Uterus (tissue), 3 donors: ENCODE measurements at regions not wholly inside any gene's neighbourhood (a gene's known extent, or its start where the extent isn't known, plus 50 kb on each side); places are given as distances from the start of the nearest gene placed in this dataset.

Experiments
- DNase-seq, 2 donors: peaks; one replicate each; pipeline ENCODE4 v3.0.0-alpha.2; 2019 to 2020
- H3K27ac ChIP-seq, 2 donors: fragments of 200-600 bp; sonication (generic); 1 replicate in 1 of 2; 2 replicates in 1 of 2; pipeline ENCODE4 v1.5.1; 2016 to 2018
- H3K27me3 ChIP-seq, 2 donors: fragments of 200-600 bp; sonication (generic); one replicate each; pipeline ENCODE4 v1.5.1; 2018 to 2019; ENCODE audit warnings: control low read depth in 1 of 2
- H3K36me3 ChIP-seq, 2 donors: fragments of 200-600 bp; sonication (generic); one replicate each; pipeline ENCODE4 v1.5.1; 2019; ENCODE audit warnings: control low read depth in 1 of 2
- H3K4me1 ChIP-seq, 2 donors: fragments of 200-600 bp; sonication (generic); one replicate each; pipeline ENCODE4 v1.5.1; 2018 to 2019; ENCODE audit warnings: control low read depth in 1 of 2
- H3K4me3 ChIP-seq, 2 donors: fragments of 200-600 bp; sonication (generic); 1 replicate in 1 of 2; 2 replicates in 1 of 2; pipeline ENCODE4 v1.5.1; 2018 to 2019; ENCODE audit warnings: mild to moderate bottlenecking in 1 of 2
- H3K9me3 ChIP-seq, 2 donors: fragments of 200-600 bp; sonication (generic); one replicate each; pipeline ENCODE4 v1.5.1; 2019; ENCODE audit warnings: control low read depth in 1 of 2
- CTCF ChIP-seq, 4 experiments: fragments of 200-600 bp in 2 of 4; fragments of 450-650 bp in 2 of 4; sonication (generic) in 2 of 4; IDR thresholded peaks; one replicate each; pipeline ENCODE4 v1.5.1; 2016 to 2019; ENCODE audit warnings: antibody characterized with exemption in 4 of 4, mild to moderate bottlenecking in 2 of 4, moderate library complexity in 1 of 4
- POLR2A ChIP-seq, 2 donors: fragments of 450-650 bp; IDR thresholded peaks; one replicate each; pipeline ENCODE4 v1.6.1; 2016; ENCODE audit warnings: antibody characterized with exemption in 2 of 2, mild to moderate bottlenecking in 1 of 2, moderate library complexity in 1 of 2
- intact Hi-C: fragments of 100-400 bp; cut with DNase I; formaldehyde crosslinking; loops from one replicate; pipeline ENCODE4 v1.15.1; 2023; ENCODE audit warnings: low total_unique reads
- donor health status: DM: yes; HTN: yes; CAD: no.

- no peak overlapping the region for H3K4me3 ChIP-seq
- H3K4me1 ChIP-seq, result no peaks in the 10 kb centered on the region
- TF ChIP-seq POLR2A (IDR thresholded peaks at IDR 0.05), result no peak
- no peak overlapping the region for H3K27ac ChIP-seq
- no peak for DNase-seq
- no peaks in the 10 kb centered on the region for H3K36me3 ChIP-seq
- no peaks in the 10 kb centered on the region for H3K9me3 ChIP-seq
- H3K27me3 ChIP-seq, result no peaks in the 10 kb centered on the region
- intact Hi-C loops, result no loop called here
These were observed 216.1 kb downstream of the TTC32 start for GRCh38 chr2:19685731-19686130.

- intact Hi-C loops, result no loop called here
These were observed 217.3 kb downstream of the TTC32 start for GRCh38 chr2:19684516-19684915.

GRCh38 chr2:19683556-19683955, 218.2 kb downstream of the TTC32 start:
- TF ChIP-seq CTCF (IDR thresholded peaks at IDR 0.05) (no peak), POLR2A (IDR thresholded peaks at IDR 0.05) (no peak)
- H3K9me3 ChIP-seq, result no peaks in the 10 kb centered on the region
- no peaks in the 10 kb centered on the region for H3K4me1 ChIP-seq
- DNase-seq, result no peak
- no peak overlapping the region for H3K4me3 ChIP-seq
- H3K27me3 ChIP-seq, result no peaks in the 10 kb centered on the region
- no peaks in the 10 kb centered on the region for H3K36me3 ChIP-seq
- H3K27ac ChIP-seq, result no peak overlapping the region
- intact Hi-C loops, result no loop called here

More at GRCh38 chr2:19684516-19684915, 217.3 kb downstream of the TTC32 start:
- DNase-seq, result no peak
- no peak overlapping the region for H3K27ac ChIP-seq
- no peaks in the 10 kb centered on the region for H3K4me1 ChIP-seq
- H3K27me3 ChIP-seq, result no peaks in the 10 kb centered on the region
- H3K36me3 ChIP-seq, result no peaks in the 10 kb centered on the region
- no peaks in the 10 kb centered on the region for H3K9me3 ChIP-seq
- TF ChIP-seq POLR2A (IDR thresholded peaks at IDR 0.05) (no peak), CTCF (IDR thresholded peaks at IDR 0.05) (no peak)
- H3K4me3 ChIP-seq, result no peak overlapping the region

GRCh38 chr2:19682493-19682892, 219.3 kb downstream of the TTC32 start:
- TF ChIP-seq POLR2A (IDR thresholded peaks at IDR 0.05) (no peak), CTCF (IDR thresholded peaks at IDR 0.05) (no peak)
- H3K27me3 ChIP-seq, result no peaks in the 10 kb centered on the region
- H3K27ac ChIP-seq, result no peak overlapping the region
- no peaks in the 10 kb centered on the region for H3K9me3 ChIP-seq
- no peak overlapping the region for H3K4me3 ChIP-seq
- intact Hi-C loops, result no loop called here
- no peaks in the 10 kb centered on the region for H3K36me3 ChIP-seq
- no peak for DNase-seq
- H3K4me1 ChIP-seq, result no peaks in the 10 kb centered on the region

- H3K27me3 ChIP-seq, result no peaks in the 10 kb centered on the region
- DNase-seq, result no peak
- H3K4me3 ChIP-seq, result no peak overlapping the region
- no peaks in the 10 kb centered on the region for H3K36me3 ChIP-seq
- H3K27ac ChIP-seq, result no peak overlapping the region
- no peaks in the 10 kb centered on the region for H3K9me3 ChIP-seq
- H3K4me1 ChIP-seq, result no peaks in the 10 kb centered on the region
- no peak for TF ChIP-seq CTCF (IDR thresholded peaks at IDR 0.05)
- TF ChIP-seq POLR2A (IDR thresholded peaks at IDR 0.05), result no peak
- intact Hi-C loops, result no loop called here
These were observed 223.8 kb downstream of the TTC32 start for GRCh38 chr2:19677825-19678518.
